DOHH2 (cell line): ENCODE measurements at regions not wholly inside any gene's neighbourhood (a gene's known extent, or its start where the extent isn't known, plus 50 kb on each side); places are given as distances from the start of the nearest gene placed in this dataset.

Experiments used
- H3F3A ChIP-seq: fragments of 200-600 bp; sonication (generic), shearing (Covaris generic); 2 replicates; pipeline ENCODE4 v1.6.0; 2016; ENCODE audit warnings: antibody characterized with exemption, mild to moderate bottlenecking; ENCODE audit not compliant: control insufficient read depth, insufficient read depth
- H3K27ac ChIP-seq: fragments of 200-600 bp; sonication (generic); 2 replicates; pipeline ENCODE4 v1.5.1; 2014; ENCODE audit warnings: low read depth, mild to moderate bottlenecking, low read length, moderate library complexity
- H3K27me3 ChIP-seq: fragments of 200-600 bp; sonication (generic); 2 replicates; pipeline ENCODE4 v1.6.1; 2014; ENCODE audit warnings: mild to moderate bottlenecking, low read length, mixed read lengths; ENCODE audit not compliant: control insufficient read depth
- H3K36me3 ChIP-seq: fragments of 200-600 bp; sonication (generic); 2 replicates; pipeline ENCODE4 v1.6.1; 2014; ENCODE audit warnings: mild to moderate bottlenecking, low read length, moderate library complexity, mixed read lengths; ENCODE audit not compliant: control insufficient read depth
- H3K4me1 ChIP-seq: fragments of 200-600 bp; sonication (generic); 2 replicates; pipeline ENCODE4 v1.6.1; 2014; ENCODE audit warnings: mild to moderate bottlenecking, low read length, mixed read lengths; ENCODE audit not compliant: control insufficient read depth
- H3K4me2 ChIP-seq: fragments of 200-600 bp; sonication (generic); 2 replicates; pipeline ENCODE4 v1.6.0; 2014; ENCODE audit warnings: mild to moderate bottlenecking, low read length, moderate library complexity
- H3K4me3 ChIP-seq: fragments of 200-600 bp; sonication (generic); 2 replicates; pipeline ENCODE4 v1.5.1; 2014; ENCODE audit warnings: mild to moderate bottlenecking, low read length, mixed read lengths
- H3K79me2 ChIP-seq: fragments of 200-600 bp; sonication (generic); 2 replicates; pipeline ENCODE4 v1.6.1; 2014; ENCODE audit warnings: mild to moderate bottlenecking, low read length, mixed read lengths; ENCODE audit not compliant: control insufficient read depth
- H3K9me2 ChIP-seq: fragments of 200-600 bp; sonication (generic); replicated peaks from 2 replicates; pipeline ENCODE4 v1.6.1; 2014; ENCODE audit warnings: mild to moderate bottlenecking, low read length, mixed read lengths; ENCODE audit not compliant: control insufficient read depth
- H3K9me3 ChIP-seq: fragments of 200-600 bp; sonication (generic); 2 replicates; pipeline ENCODE4 v1.6.1; 2014; ENCODE audit warnings: antibody characterized with exemption, low read length, mixed read lengths; ENCODE audit not compliant: control insufficient read depth, insufficient read depth
- H4K20me1 ChIP-seq: fragments of 200-600 bp; sonication (generic); 2 replicates; pipeline ENCODE4 v1.6.0; 2014; ENCODE audit warnings: low read depth, mild to moderate bottlenecking, antibody characterized with exemption, low read length, moderate library complexity; ENCODE audit not compliant: control insufficient read depth, insufficient read depth
- CTCF ChIP-seq: fragments of 200-600 bp; sonication (generic); IDR thresholded peaks from one replicate; pipeline ENCODE4 v1.5.1; 2014; ENCODE audit warnings: antibody characterized with exemption, mild to moderate bottlenecking, low read depth, low read length; ENCODE audit not compliant: poor library complexity, severe bottlenecking
- EZH2phosphoT487 ChIP-seq: fragments of 200-600 bp; sonication (generic); IDR thresholded peaks from 2 replicates; pipeline ENCODE4 v1.6.1; 2017; ENCODE audit warnings: borderline replicate concordance, mild to moderate bottlenecking, antibody characterized with exemption, low read length, moderate library complexity, mixed read lengths

GRCh38 chr5:158478139-158478538 lies 619.2 kb upstream of the CLINT1 start:
- no peaks in the 10 kb centered on the region for H3K79me2 ChIP-seq
- peak overlapping the region; percentile 28 for H3K4me2 ChIP-seq
- H3K4me1 ChIP-seq: peaks cover 19% of the 10 kb centered on the region
- no peaks in the 10 kb centered on the region for H3K27me3 ChIP-seq
- H3K36me3 ChIP-seq: no peaks in the 10 kb centered on the region
- H4K20me1 ChIP-seq: no peaks in the 10 kb centered on the region
- peak overlapping the region; percentile 9; the same call in 1 of the 2 replicates for H3K4me3 ChIP-seq
- no peak overlapping the region for H3K27ac ChIP-seq
- TF ChIP-seq CTCF (no peak), EZH2phosphoT487 (no peak)
- H3F3A ChIP-seq: no peaks in the 10 kb centered on the region
- H3K9me3 ChIP-seq: peaks cover 4% of the 10 kb centered on the region
- no peaks in the 10 kb centered on the region for H3K9me2 ChIP-seq

GRCh38 chr5:158477214-158477613 lies 618.3 kb upstream of the CLINT1 start:
- H3K36me3 ChIP-seq: no peaks in the 10 kb centered on the region
- H3K79me2 ChIP-seq: no peaks in the 10 kb centered on the region
- peaks cover 4% of the 10 kb centered on the region for H3K9me3 ChIP-seq
- no peak overlapping the region for H3K4me3 ChIP-seq
- no peaks in the 10 kb centered on the region for H3K27me3 ChIP-seq
- peaks cover 19% of the 10 kb centered on the region for H3K4me1 ChIP-seq
- no peaks in the 10 kb centered on the region for H3F3A ChIP-seq
- TF ChIP-seq CTCF (no peak), EZH2phosphoT487 (no peak)
- H3K9me2 ChIP-seq: no peaks in the 10 kb centered on the region
- H3K27ac ChIP-seq: no peak overlapping the region
- H3K4me2 ChIP-seq: no peak overlapping the region
- H4K20me1 ChIP-seq: no peaks in the 10 kb centered on the region

- Histone ChIP-seq H3K79me2 (no peaks in the 10 kb centered on the region), H4K20me1 (no peaks in the 10 kb centered on the region), H3K27ac (no peak overlapping the region), H3K36me3 (no peaks in the 10 kb centered on the region), H3K9me3 (peaks cover 1% of the 10 kb centered on the region), H3F3A (no peaks in the 10 kb centered on the region), H3K4me1 (peaks cover 25% of the 10 kb centered on the region), H3K9me2 (no peaks in the 10 kb centered on the region), H3K4me2 (no peak overlapping the region), H3K4me3 (no peak overlapping the region), H3K27me3 (no peaks in the 10 kb centered on the region)
- no peak for TF ChIP-seq EZH2phosphoT487
- no peak for TF ChIP-seq CTCF
Measured at GRCh38 chr5:158473016-158473635, 614.2 kb upstream of the CLINT1 start.

- no peak for TF ChIP-seq CTCF
- TF ChIP-seq EZH2phosphoT487: no peak
- no peaks in the 10 kb centered on the region for H3K27me3 ChIP-seq
- H4K20me1 ChIP-seq: no peaks in the 10 kb centered on the region
Measured at GRCh38 chr5:158471535-158471924, 612.6 kb upstream of the CLINT1 start.

More at GRCh38 chr5:158471535-158471924, 612.6 kb upstream of the CLINT1 start:
- no peaks in the 10 kb centered on the region for H3K79me2 ChIP-seq
- no peaks in the 10 kb centered on the region for H3F3A ChIP-seq
- H3K36me3 ChIP-seq: no peaks in the 10 kb centered on the region
- no peaks in the 10 kb centered on the region for H3K9me3 ChIP-seq
- peaks cover 21% of the 10 kb centered on the region for H3K4me1 ChIP-seq
- no peak overlapping the region for H3K4me3 ChIP-seq
- H3K27ac ChIP-seq: no peak overlapping the region
- H3K9me2 ChIP-seq: no peaks in the 10 kb centered on the region
- no peak overlapping the region for H3K4me2 ChIP-seq
